ENCODE measurements at regions not wholly inside any gene's neighbourhood (a gene's known extent, or its start where the extent isn't known, plus 50 kb on each side); places are given as distances from the start of the nearest gene placed in this dataset.
A peak's percentile ranks its signal among the peaks of the same experiment; 100 is the strongest.

GRCh38 chr3:159624616-159625015 lies 364.0 kb upstream of the IL12A start:
- ATAC-seq (ENCODE audit: insufficient read depth, low FRiP score) (no peak), DNase-seq (no peak)
- Histone ChIP-seq H3K36me3 (ENCODE audit: control insufficient read depth in 4 of 4, insufficient read depth in 4 of 4, low read length in 4 of 4) (no peaks in the 10 kb centered on the region), H3K4me3 (no peak overlapping the region), H3K4me1 (ENCODE audit: control insufficient read depth in 5 of 5, insufficient read depth in 5 of 5, low read length in 5 of 5) (peaks cover 0 to 4% (median 3%) of the 10 kb centered on the region in 5 donors), H3K9ac (ENCODE audit: insufficient read depth in 1 of 2, low read length in 2 of 2) (no peak overlapping the region), H3K9me3 (ENCODE audit: control insufficient read depth in 4 of 4, insufficient read depth in 3 of 4, low read length in 3 of 4) (no peaks in the 10 kb centered on the region), H3K27me3 (ENCODE audit: control insufficient read depth in 3 of 3, insufficient read depth in 3 of 3, low read length in 2 of 3) (no peaks in the 10 kb centered on the region), H3K27ac (ENCODE audit: low read depth in 1 of 2, low read length in 1 of 2) (no peak overlapping the region)
- 82 to 86% methylated on average over 2 of the region's 2 CpGs for WGBS, 2 donors
- no peak for TF ChIP-seq CTCF (IDR thresholded peaks at IDR 0.05; ENCODE audit: control extremely low read depth, extremely low read depth)

DNA sequence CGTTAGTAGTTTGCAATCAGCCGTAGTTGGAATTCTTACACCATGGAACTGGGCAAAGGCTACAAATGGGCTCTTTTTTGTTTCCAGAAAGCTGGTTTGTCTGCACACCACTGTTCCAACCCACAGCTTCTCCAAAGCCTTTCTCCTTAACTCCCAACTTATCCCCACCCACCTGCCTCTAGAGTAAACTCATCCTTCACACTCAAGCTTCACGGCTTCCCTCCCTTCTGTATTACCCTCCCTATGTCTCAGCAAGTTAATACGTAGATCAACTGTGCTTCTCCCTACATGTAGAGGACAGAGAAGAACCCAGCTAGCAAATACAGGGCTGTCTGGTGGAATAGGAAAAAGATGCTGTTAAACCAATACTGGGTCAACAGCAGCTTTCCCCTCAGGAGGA lies 363.0 kb upstream of the IL12A start:
- no peaks in the 10 kb centered on the region for H3K27me3 ChIP-seq (ENCODE audit: control insufficient read depth in 3 of 3, insufficient read depth in 3 of 3, low read length in 2 of 3)
- DNase-seq, result no peak
- H3K9me3 ChIP-seq (ENCODE audit: control insufficient read depth in 4 of 4, insufficient read depth in 3 of 4, low read length in 3 of 4), result no peaks in the 10 kb centered on the region
- H3K4me3 ChIP-seq, result no peak overlapping the region
- no peak for ATAC-seq (ENCODE audit: insufficient read depth, low FRiP score)
- no peak overlapping the region for H3K27ac ChIP-seq (ENCODE audit: low read depth in 1 of 2, low read length in 1 of 2)
- H3K4me1 ChIP-seq (ENCODE audit: control insufficient read depth in 5 of 5, insufficient read depth in 5 of 5, low read length in 5 of 5), result peaks cover 0 to 3% (median 0%) of the 10 kb centered on the region in 5 donors
- no peak overlapping the region for H3K9ac ChIP-seq (ENCODE audit: insufficient read depth in 1 of 2, low read length in 2 of 2)
- no peak for TF ChIP-seq CTCF (IDR thresholded peaks at IDR 0.05; ENCODE audit: control extremely low read depth, extremely low read depth)
- WGBS, 2 donors, result 91 to 94% methylated on average over 4 of the region's 4 CpGs
- no peaks in the 10 kb centered on the region for H3K36me3 ChIP-seq (ENCODE audit: control insufficient read depth in 4 of 4, insufficient read depth in 4 of 4, low read length in 4 of 4)

- Histone ChIP-seq H3K27me3 (ENCODE audit: control insufficient read depth in 3 of 3, insufficient read depth in 3 of 3, low read length in 2 of 3) (no peaks in the 10 kb centered on the region), H3K9ac (ENCODE audit: insufficient read depth in 1 of 2, low read length in 2 of 2) (no peak overlapping the region), H3K4me3 (no peak overlapping the region), H3K36me3 (ENCODE audit: control insufficient read depth in 4 of 4, insufficient read depth in 4 of 4, low read length in 4 of 4) (no peaks in the 10 kb centered on the region), H3K4me1 (ENCODE audit: control insufficient read depth in 5 of 5, insufficient read depth in 5 of 5, low read length in 5 of 5) (peaks cover 0 to 3% (median 0%) of the 10 kb centered on the region in 5 donors), H3K9me3 (ENCODE audit: control insufficient read depth in 4 of 4, insufficient read depth in 3 of 4, low read length in 3 of 4) (no peaks in the 10 kb centered on the region), H3K27ac (ENCODE audit: low read depth in 1 of 2, low read length in 1 of 2) (no peak overlapping the region)
- ATAC-seq (ENCODE audit: insufficient read depth, low FRiP score), result no peak
- TF ChIP-seq CTCF (IDR thresholded peaks at IDR 0.05; ENCODE audit: control extremely low read depth, extremely low read depth), result no peak
- no peak for DNase-seq
- 45 to 68% methylated on average over 1 of the region's 1 CpG for WGBS, 2 donors
These were observed 362.0 kb upstream of the IL12A start for GRCh38 chr3:159626598-159626997.

DNA sequence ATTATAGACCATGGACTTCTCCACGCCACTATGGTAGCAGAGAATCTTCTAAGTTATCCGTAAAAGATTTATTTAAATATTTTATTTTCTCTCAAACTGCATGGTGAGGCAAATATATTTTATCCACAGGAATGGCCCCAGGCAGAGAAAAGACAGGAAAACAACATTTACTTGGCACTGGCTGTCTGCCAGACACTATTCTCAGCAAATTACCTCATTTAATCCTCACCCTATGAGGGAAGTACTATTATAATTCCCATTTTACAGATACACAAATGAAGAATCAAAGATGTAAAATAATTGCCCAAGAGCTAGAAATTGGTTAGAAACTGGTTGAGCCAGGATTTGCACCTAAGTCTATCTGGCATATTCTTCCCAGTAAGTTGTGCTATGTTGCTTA lies 361.4 kb upstream of the IL12A start:
- DNase-seq, result peak in 1 of 3 donors; percentile 24
- Histone ChIP-seq H3K4me3 (no peak overlapping the region), H3K4me1 (ENCODE audit: control insufficient read depth in 5 of 5, insufficient read depth in 5 of 5, low read length in 5 of 5) (peaks cover 0 to 3% (median 0%) of the 10 kb centered on the region in 5 donors), H3K9me3 (ENCODE audit: control insufficient read depth in 4 of 4, insufficient read depth in 3 of 4, low read length in 3 of 4) (no peaks in the 10 kb centered on the region), H3K27me3 (ENCODE audit: control insufficient read depth in 3 of 3, insufficient read depth in 3 of 3, low read length in 2 of 3) (no peaks in the 10 kb centered on the region), H3K27ac (ENCODE audit: low read depth in 1 of 2, low read length in 1 of 2) (no peak overlapping the region), H3K36me3 (ENCODE audit: control insufficient read depth in 4 of 4, insufficient read depth in 4 of 4, low read length in 4 of 4) (no peaks in the 10 kb centered on the region), H3K9ac (ENCODE audit: insufficient read depth in 1 of 2, low read length in 2 of 2) (no peak overlapping the region)
- ATAC-seq (ENCODE audit: insufficient read depth, low FRiP score), result no peak
- WGBS, 2 donors, result 85 to 91% methylated on average over 2 of the region's 2 CpGs
- TF ChIP-seq CTCF (IDR thresholded peaks at IDR 0.05; ENCODE audit: control extremely low read depth, extremely low read depth), result no peak
